ENCODE measurements at regions not wholly inside any gene's neighbourhood (a gene's known extent, or its start where the extent isn't known, plus 50 kb on each side); places are given as distances from the start of the nearest gene placed in this dataset.

- no peak for TF ChIP-seq EZH2 (IDR thresholded peaks at IDR 0.05; ENCODE audit: borderline replicate concordance, low read length)
- no peak for TF ChIP-seq CTCF (IDR thresholded peaks at IDR 0.05; ENCODE audit: low read length)
- no peaks in the 10 kb centered on the region for H4K20me1 ChIP-seq (ENCODE audit: insufficient read depth, low read length)
- no peaks in the 10 kb centered on the region for H3F3A ChIP-seq (ENCODE audit: insufficient read depth, low read length)
- no peak overlapping the region for H3K4me3 ChIP-seq (ENCODE audit: low read depth, low read length, poor library complexity, severe bottlenecking)
- no peak overlapping the region for H2AFZ ChIP-seq (ENCODE audit: low read length)
- H3K4me1 ChIP-seq (ENCODE audit: insufficient read depth, low read length, severe bottlenecking) = no peaks in the 10 kb centered on the region
- H3K9me3 ChIP-seq (ENCODE audit: low read length) = no peaks in the 10 kb centered on the region
- no peaks in the 10 kb centered on the region for H3K27me3 ChIP-seq (ENCODE audit: insufficient read depth, low read length)
- H3K27ac ChIP-seq (ENCODE audit: low read depth, low read length, poor library complexity, severe bottlenecking) = no peak overlapping the region
- no peak overlapping the region for H3K9ac ChIP-seq (ENCODE audit: low read length)
- H3K79me2 ChIP-seq (ENCODE audit: insufficient read depth, low read length) = no peaks in the 10 kb centered on the region
- no peaks in the 10 kb centered on the region for H3K36me3 ChIP-seq (ENCODE audit: insufficient read depth, low read length)
- no peaks in the 10 kb centered on the region for H3K9me2 ChIP-seq (ENCODE audit: low read depth, low read length)
- no peak overlapping the region for H3K4me2 ChIP-seq (ENCODE audit: low read length)
Measured at GRCh38 chr1:34371829-34372532, 195.3 kb downstream of the C1orf94 start.

- Histone ChIP-seq H3K36me3 (ENCODE audit: insufficient read depth, low read length) (no peaks in the 10 kb centered on the region), H3K27me3 (ENCODE audit: insufficient read depth, low read length) (no peaks in the 10 kb centered on the region), H2AFZ (ENCODE audit: low read length) (no peak overlapping the region), H3K9me3 (ENCODE audit: low read length) (no peaks in the 10 kb centered on the region), H4K20me1 (ENCODE audit: insufficient read depth, low read length) (no peaks in the 10 kb centered on the region), H3K4me3 (ENCODE audit: low read depth, low read length, poor library complexity, severe bottlenecking) (no peak overlapping the region), H3K9ac (ENCODE audit: low read length) (no peak overlapping the region), H3K9me2 (ENCODE audit: low read depth, low read length) (no peaks in the 10 kb centered on the region), H3F3A (ENCODE audit: insufficient read depth, low read length) (no peaks in the 10 kb centered on the region), H3K4me2 (ENCODE audit: low read length) (no peak overlapping the region), H3K4me1 (ENCODE audit: insufficient read depth, low read length, severe bottlenecking) (no peaks in the 10 kb centered on the region), H3K27ac (ENCODE audit: low read depth, low read length, poor library complexity, severe bottlenecking) (no peak overlapping the region), H3K79me2 (ENCODE audit: insufficient read depth, low read length) (no peaks in the 10 kb centered on the region)
- TF ChIP-seq CTCF (IDR thresholded peaks at IDR 0.05; ENCODE audit: low read length) (no peak), EZH2 (IDR thresholded peaks at IDR 0.05; ENCODE audit: borderline replicate concordance, low read length) (no peak)
Measured at GRCh38 chr1:34372891-34373290, 196.2 kb downstream of the C1orf94 start.

GRCh38 chr1:34373912-34374311 lies 197.2 kb downstream of the C1orf94 start:
- H3K27ac ChIP-seq (ENCODE audit: low read depth, low read length, poor library complexity, severe bottlenecking) = no peak overlapping the region
- no peaks in the 10 kb centered on the region for H3K9me3 ChIP-seq (ENCODE audit: low read length)
- no peak overlapping the region for H3K4me3 ChIP-seq (ENCODE audit: low read depth, low read length, poor library complexity, severe bottlenecking)
- H3K79me2 ChIP-seq (ENCODE audit: insufficient read depth, low read length) = no peaks in the 10 kb centered on the region
- no peaks in the 10 kb centered on the region for H4K20me1 ChIP-seq (ENCODE audit: insufficient read depth, low read length)
- H3K36me3 ChIP-seq (ENCODE audit: insufficient read depth, low read length) = no peaks in the 10 kb centered on the region
- no peak overlapping the region for H2AFZ ChIP-seq (ENCODE audit: low read length)
- H3K4me2 ChIP-seq (ENCODE audit: low read length) = no peak overlapping the region
- H3K9me2 ChIP-seq (ENCODE audit: low read depth, low read length) = no peaks in the 10 kb centered on the region
- no peaks in the 10 kb centered on the region for H3K27me3 ChIP-seq (ENCODE audit: insufficient read depth, low read length)
- H3K9ac ChIP-seq (ENCODE audit: low read length) = no peak overlapping the region
- H3K4me1 ChIP-seq (ENCODE audit: insufficient read depth, low read length, severe bottlenecking) = no peaks in the 10 kb centered on the region
- TF ChIP-seq CTCF (IDR thresholded peaks at IDR 0.05; ENCODE audit: low read length) (no peak), EZH2 (IDR thresholded peaks at IDR 0.05; ENCODE audit: borderline replicate concordance, low read length) (no peak)
- no peaks in the 10 kb centered on the region for H3F3A ChIP-seq (ENCODE audit: insufficient read depth, low read length)
